ENCODE measurements at regions not wholly inside any gene's neighbourhood (a gene's known extent, or its start where the extent isn't known, plus 50 kb on each side); places are given as distances from the start of the nearest gene placed in this dataset.

- H3K9me3 ChIP-seq: peaks cover 0 to 5% of the 10 kb centered on the region in 2 donors
- no peaks in the 10 kb centered on the region for H3K27me3 ChIP-seq
- H3K27ac ChIP-seq: no peak overlapping the region
- H3K4me1 ChIP-seq: no peaks in the 10 kb centered on the region
- H3K4me3 ChIP-seq: no peak overlapping the region
- no peak for DNase-seq (ENCODE audit: low spot score)
- no peaks in the 10 kb centered on the region for H3K36me3 ChIP-seq
- TF ChIP-seq, protein P1, sequence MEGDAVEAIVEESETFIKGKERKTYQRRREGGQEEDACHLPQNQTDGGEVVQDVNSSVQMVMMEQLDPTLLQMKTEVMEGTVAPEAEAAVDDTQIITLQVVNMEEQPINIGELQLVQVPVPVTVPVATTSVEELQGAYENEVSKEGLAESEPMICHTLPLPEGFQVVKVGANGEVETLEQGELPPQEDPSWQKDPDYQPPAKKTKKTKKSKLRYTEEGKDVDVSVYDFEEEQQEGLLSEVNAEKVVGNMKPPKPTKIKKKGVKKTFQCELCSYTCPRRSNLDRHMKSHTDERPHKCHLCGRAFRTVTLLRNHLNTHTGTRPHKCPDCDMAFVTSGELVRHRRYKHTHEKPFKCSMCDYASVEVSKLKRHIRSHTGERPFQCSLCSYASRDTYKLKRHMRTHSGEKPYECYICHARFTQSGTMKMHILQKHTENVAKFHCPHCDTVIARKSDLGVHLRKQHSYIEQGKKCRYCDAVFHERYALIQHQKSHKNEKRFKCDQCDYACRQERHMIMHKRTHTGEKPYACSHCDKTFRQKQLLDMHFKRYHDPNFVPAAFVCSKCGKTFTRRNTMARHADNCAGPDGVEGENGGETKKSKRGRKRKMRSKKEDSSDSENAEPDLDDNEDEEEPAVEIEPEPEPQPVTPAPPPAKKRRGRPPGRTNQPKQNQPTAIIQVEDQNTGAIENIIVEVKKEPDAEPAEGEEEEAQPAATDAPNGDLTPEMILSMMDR (IDR thresholded peaks at IDR 0.05): no peak
Observed at GRCh38 chr9:102521097-102521755, 473.9 kb upstream of the CYLC2 start.

DNA sequence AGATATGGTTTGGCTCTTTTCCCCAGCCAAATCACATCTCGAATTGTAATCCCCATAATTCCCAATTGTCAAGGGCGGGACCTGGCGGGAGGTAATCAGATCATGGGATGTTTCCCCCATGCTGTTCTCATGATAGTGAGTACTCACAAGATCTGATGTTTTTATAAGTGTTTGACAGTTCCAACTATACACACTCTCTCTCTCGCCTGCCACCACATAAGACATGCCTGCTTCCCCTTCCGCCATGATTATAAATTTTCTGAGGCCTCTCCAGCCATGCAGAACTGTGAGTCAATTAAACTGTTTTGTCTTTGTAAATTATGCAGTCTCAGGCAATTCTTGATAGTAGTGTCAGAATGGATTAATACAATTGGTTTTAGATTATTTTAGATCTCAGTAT lies 475.7 kb upstream of the CYLC2 start:
- Histone ChIP-seq H3K4me3 (no peak overlapping the region), H3K36me3 (no peaks in the 10 kb centered on the region), H3K27ac (no peak overlapping the region), H3K27me3 (no peaks in the 10 kb centered on the region), H3K4me1 (no peaks in the 10 kb centered on the region), H3K9me3 (no peaks in the 10 kb centered on the region)
- DNase-seq (ENCODE audit: low spot score): no peak
- TF ChIP-seq, protein P1 (IDR thresholded peaks at IDR 0.05): no peak

DNA sequence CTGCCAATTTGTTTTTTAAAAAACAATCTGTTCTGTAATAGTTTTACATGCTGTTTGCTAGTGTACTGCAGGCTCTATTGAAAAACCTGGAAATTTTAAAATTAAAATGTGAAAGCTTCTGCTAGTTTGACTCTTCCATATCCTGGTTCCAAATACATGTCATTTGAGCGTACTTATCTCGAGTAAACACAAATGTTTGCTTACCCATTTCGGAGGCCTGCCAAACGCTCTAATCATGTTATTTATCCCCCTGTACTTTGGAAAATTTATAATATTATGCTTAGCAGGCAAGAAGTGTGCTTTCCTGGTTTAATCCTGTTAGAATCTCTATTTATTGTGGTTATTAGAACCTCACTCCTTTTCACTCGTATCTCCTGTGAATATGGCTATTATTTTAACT lies 476.8 kb upstream of the CYLC2 start:
- TF ChIP-seq, protein P1 (IDR thresholded peaks at IDR 0.05): no peak
- H3K9me3 ChIP-seq: no peaks in the 10 kb centered on the region
- H3K36me3 ChIP-seq: no peaks in the 10 kb centered on the region
- no peaks in the 10 kb centered on the region for H3K4me1 ChIP-seq
- no peak overlapping the region for H3K27ac ChIP-seq
- DNase-seq (ENCODE audit: low spot score): no peak
- H3K27me3 ChIP-seq: no peaks in the 10 kb centered on the region
- no peak overlapping the region for H3K4me3 ChIP-seq

GRCh38 chr9:102514541-102514940 lies 480.6 kb upstream of the CYLC2 start:
- H3K27ac ChIP-seq: no peak overlapping the region
- no peak overlapping the region for H3K4me3 ChIP-seq
- H3K4me1 ChIP-seq: no peaks in the 10 kb centered on the region
- no peaks in the 10 kb centered on the region for H3K9me3 ChIP-seq
- TF ChIP-seq, protein P1 (IDR thresholded peaks at IDR 0.05): no peak
- no peaks in the 10 kb centered on the region for H3K27me3 ChIP-seq
- DNase-seq (ENCODE audit: low spot score): no peak
- H3K36me3 ChIP-seq: no peaks in the 10 kb centered on the region

DNA sequence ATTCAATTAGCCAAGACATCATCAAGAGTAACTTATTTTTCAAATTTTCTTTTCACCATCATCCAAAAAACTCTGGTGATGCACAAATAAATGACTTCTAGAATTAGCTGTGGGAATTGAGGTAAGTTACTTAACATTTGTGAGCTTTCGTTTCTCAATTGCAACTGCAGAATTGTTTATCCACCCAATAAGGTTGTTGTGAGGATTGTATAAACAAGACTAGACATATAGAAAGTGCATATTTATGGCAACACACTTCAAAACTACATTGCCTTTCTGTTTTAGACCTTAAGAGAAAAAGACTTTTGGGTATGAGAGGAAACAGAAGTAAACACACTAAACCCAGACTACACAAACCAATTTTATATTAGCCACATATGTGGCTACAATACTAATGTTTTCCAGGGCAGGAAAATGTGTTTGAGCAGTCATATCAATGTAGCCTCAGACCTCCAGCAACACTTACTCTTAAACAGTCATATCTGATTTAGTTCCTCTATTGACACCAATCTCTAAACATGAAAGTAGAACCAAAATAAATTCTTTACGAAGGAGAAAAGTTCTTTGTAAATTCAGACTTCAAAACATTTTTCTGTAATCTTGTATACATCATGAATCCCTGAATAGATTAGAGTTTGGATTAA lies 488.0 kb upstream of the CYLC2 start:
- no peak for DNase-seq (ENCODE audit: low spot score)
- Histone ChIP-seq H3K27me3 (no peaks in the 10 kb centered on the region), H3K36me3 (no peaks in the 10 kb centered on the region), H3K9me3 (no peaks in the 10 kb centered on the region), H3K4me1 (no peaks in the 10 kb centered on the region), H3K4me3 (no peak overlapping the region), H3K27ac (no peak overlapping the region)
- TF ChIP-seq, protein P1 (IDR thresholded peaks at IDR 0.05): no peak

GRCh38 chr9:102506406-102506805 lies 488.7 kb upstream of the CYLC2 start:
- Histone ChIP-seq H3K36me3 (no peaks in the 10 kb centered on the region), H3K9me3 (no peaks in the 10 kb centered on the region), H3K27me3 (no peaks in the 10 kb centered on the region), H3K4me3 (no peak overlapping the region), H3K4me1 (no peaks in the 10 kb centered on the region), H3K27ac (no peak overlapping the region)
- no peak for DNase-seq (ENCODE audit: low spot score)
- TF ChIP-seq, protein P1 (IDR thresholded peaks at IDR 0.05): no peak

Data from right atrium auricular region (tissue), 2 donors.